ENCODE measurements at regions not wholly inside any gene's neighbourhood (a gene's known extent, or its start where the extent isn't known, plus 50 kb on each side); places are given as distances from the start of the nearest gene placed in this dataset.

- H3K36me3 Mint-ChIP-seq (ENCODE audit: low read depth) = peaks cover 32% of the 10 kb centered on the region
- no peak overlapping the region for H3K4me3 Mint-ChIP-seq
- intact Hi-C loops (cut with micrococcal nuclease) = no loop called here
- H3K27me3 Mint-ChIP-seq (ENCODE audit: insufficient read depth) = no peaks in the 10 kb centered on the region
- H3K27ac Mint-ChIP-seq = no peak overlapping the region
- no peak for DNase-seq (ENCODE audit: low spot score)
- H3K9me3 Mint-ChIP-seq = peaks cover 38% of the 10 kb centered on the region
- H3K4me1 Mint-ChIP-seq (ENCODE audit: low read depth) = peaks cover 33% of the 10 kb centered on the region
These were observed 657.2 kb downstream of the RNF144A start for GRCh38 chr2:7574385-7574784.

GRCh38 chr2:7577769-7578168 is 660.6 kb downstream of the RNF144A start:
- no peaks in the 10 kb centered on the region for H3K27me3 Mint-ChIP-seq (ENCODE audit: insufficient read depth)
- H3K4me3 Mint-ChIP-seq = no peak overlapping the region
- H3K4me1 Mint-ChIP-seq (ENCODE audit: low read depth) = peaks cover 5% of the 10 kb centered on the region
- H3K27ac Mint-ChIP-seq = no peak overlapping the region
- peaks cover 44% of the 10 kb centered on the region for H3K9me3 Mint-ChIP-seq
- H3K36me3 Mint-ChIP-seq (ENCODE audit: low read depth) = peaks cover 22% of the 10 kb centered on the region
- intact Hi-C loops (cut with micrococcal nuclease) = no loop called here
- DNase-seq (ENCODE audit: low spot score) = no peak

- no peaks in the 10 kb centered on the region for H3K27me3 Mint-ChIP-seq (ENCODE audit: insufficient read depth)
- H3K27ac Mint-ChIP-seq = peak overlapping the region; percentile 4
- no peak for DNase-seq (ENCODE audit: low spot score)
- peaks cover 7% of the 10 kb centered on the region for H3K36me3 Mint-ChIP-seq (ENCODE audit: low read depth)
- no peak overlapping the region for H3K4me3 Mint-ChIP-seq
- intact Hi-C loops (cut with micrococcal nuclease) = no loop called here
- H3K4me1 Mint-ChIP-seq (ENCODE audit: low read depth) = peaks cover 28% of the 10 kb centered on the region
- H3K9me3 Mint-ChIP-seq = peaks cover 41% of the 10 kb centered on the region
These were observed 666.8 kb downstream of the RNF144A start for GRCh38 chr2:7584017-7584416.

DNA sequence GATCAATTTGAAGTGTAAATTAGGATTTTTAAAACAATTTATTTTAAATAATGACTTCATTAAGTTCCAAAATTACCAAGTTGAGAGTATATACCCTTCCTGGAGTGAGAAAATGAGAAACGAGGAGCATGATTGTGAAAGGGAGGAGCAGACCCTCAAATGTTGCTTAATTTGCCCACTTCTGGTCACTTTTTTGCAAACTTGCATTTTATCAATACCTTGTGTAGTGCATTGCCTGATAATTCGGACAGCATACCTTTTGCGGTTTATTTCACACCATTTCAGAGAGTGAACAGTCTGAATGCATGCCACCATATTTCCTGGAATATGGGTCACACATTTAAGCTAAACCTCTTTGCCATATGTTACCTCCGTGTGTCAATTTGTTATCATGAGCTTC is 669.7 kb downstream of the RNF144A start:
- no peak for DNase-seq (ENCODE audit: low spot score)
- H3K27me3 Mint-ChIP-seq (ENCODE audit: insufficient read depth) = no peaks in the 10 kb centered on the region
- H3K36me3 Mint-ChIP-seq (ENCODE audit: low read depth) = peaks cover 7% of the 10 kb centered on the region
- no peak overlapping the region for H3K27ac Mint-ChIP-seq
- intact Hi-C loops (cut with micrococcal nuclease) = loop anchor here (5.0 kb wide), 2 partner anchors 170 to 955 kb away; no protein-coding TSS in a partner anchor
- peaks cover 33% of the 10 kb centered on the region for H3K9me3 Mint-ChIP-seq
- peaks cover 28% of the 10 kb centered on the region for H3K4me1 Mint-ChIP-seq (ENCODE audit: low read depth)
- H3K4me3 Mint-ChIP-seq = no peak overlapping the region

- no peak for DNase-seq (ENCODE audit: low spot score)
- intact Hi-C loops (cut with micrococcal nuclease) = loop anchor here (1.0 to 5.0 kb wide), 9 partner anchors 21 to 954 kb away; no protein-coding TSS in a partner anchor
- H3K4me1 Mint-ChIP-seq (ENCODE audit: low read depth) = peaks cover 37% of the 10 kb centered on the region
- H3K9me3 Mint-ChIP-seq = peaks cover 25% of the 10 kb centered on the region
- H3K36me3 Mint-ChIP-seq (ENCODE audit: low read depth) = peaks cover 7% of the 10 kb centered on the region
- no peaks in the 10 kb centered on the region for H3K27me3 Mint-ChIP-seq (ENCODE audit: insufficient read depth)
- H3K27ac Mint-ChIP-seq = peak overlapping the region; percentile 61
- peak overlapping the region; percentile 28 for H3K4me3 Mint-ChIP-seq
These were observed 671.1 kb downstream of the RNF144A start for GRCh38 chr2:7588295-7588694.

- intact Hi-C loops (cut with micrococcal nuclease) = loop anchor here (1.0 kb wide), 1 partner anchor 142 kb away; no protein-coding TSS in a partner anchor
- Mint-ChIP-seq H3K4me3 (no peak overlapping the region), H3K4me1 (ENCODE audit: low read depth) (peaks cover 26% of the 10 kb centered on the region), H3K27ac (no peak overlapping the region), H3K27me3 (ENCODE audit: insufficient read depth) (no peaks in the 10 kb centered on the region), H3K9me3 (peaks cover 10% of the 10 kb centered on the region), H3K36me3 (ENCODE audit: low read depth) (peaks cover 7% of the 10 kb centered on the region)
- DNase-seq (ENCODE audit: low spot score) = no peak
These were observed 675.5 kb downstream of the RNF144A start for GRCh38 chr2:7592618-7593140.

GRCh38 chr2:7593360-7593759 is 676.1 kb downstream of the RNF144A start:
- no peak for DNase-seq (ENCODE audit: low spot score)
- Mint-ChIP-seq H3K27ac (no peak overlapping the region), H3K4me3 (no peak overlapping the region), H3K4me1 (ENCODE audit: low read depth) (peaks cover 27% of the 10 kb centered on the region), H3K36me3 (ENCODE audit: low read depth) (peaks cover 4% of the 10 kb centered on the region), H3K9me3 (peaks cover 5% of the 10 kb centered on the region), H3K27me3 (ENCODE audit: insufficient read depth) (no peaks in the 10 kb centered on the region)
- intact Hi-C loops (cut with micrococcal nuclease) = loop anchor here (1.0 kb wide), 1 partner anchor 143 kb away; no protein-coding TSS in a partner anchor

DNA sequence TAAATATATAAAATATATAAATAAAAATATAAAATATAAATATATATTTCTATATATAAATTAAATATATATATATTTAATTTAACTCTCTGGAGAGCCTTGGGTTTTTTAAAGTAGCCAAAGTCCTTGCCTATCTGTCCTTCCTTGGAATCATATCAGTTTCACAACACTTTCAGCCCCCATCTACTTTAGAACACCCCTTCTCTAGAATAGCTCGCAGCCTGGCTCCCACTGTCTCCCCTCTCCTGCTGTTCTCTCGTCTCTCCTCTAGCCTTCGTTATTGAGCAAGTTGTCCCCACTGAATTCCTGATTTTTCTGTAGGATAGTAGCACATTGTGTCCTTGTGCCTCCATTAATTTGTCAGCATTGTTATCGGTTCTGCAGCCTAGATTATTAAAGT is 677.0 kb downstream of the RNF144A start:
- no peak overlapping the region for H3K4me3 Mint-ChIP-seq
- intact Hi-C loops (cut with micrococcal nuclease) = no loop called here
- no peak overlapping the region for H3K27ac Mint-ChIP-seq
- H3K4me1 Mint-ChIP-seq (ENCODE audit: low read depth) = peaks cover 31% of the 10 kb centered on the region
- no peaks in the 10 kb centered on the region for H3K36me3 Mint-ChIP-seq (ENCODE audit: low read depth)
- H3K27me3 Mint-ChIP-seq (ENCODE audit: insufficient read depth) = no peaks in the 10 kb centered on the region
- H3K9me3 Mint-ChIP-seq = peaks cover 2% of the 10 kb centered on the region
- no peak for DNase-seq (ENCODE audit: low spot score)

DNA sequence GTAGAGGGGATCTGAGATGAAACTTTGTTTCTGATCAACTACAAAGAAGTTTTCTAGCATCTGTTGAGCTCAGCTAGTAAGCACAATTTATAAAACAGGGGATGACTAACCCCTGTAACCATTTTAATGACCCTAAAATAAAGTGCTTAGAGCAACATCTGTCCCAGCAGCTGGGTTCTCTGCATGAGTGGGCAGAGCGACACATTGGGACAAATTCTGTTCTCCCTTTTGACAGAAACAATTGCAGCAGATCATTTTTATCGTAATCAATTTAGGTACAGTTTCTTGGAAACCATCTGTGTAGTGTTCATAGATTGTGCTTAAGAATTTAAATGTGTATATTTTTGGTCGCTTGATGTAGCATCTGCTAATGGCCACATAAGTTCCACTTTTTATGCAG is 678.0 kb downstream of the RNF144A start:
- peaks cover 4% of the 10 kb centered on the region for H3K36me3 Mint-ChIP-seq (ENCODE audit: low read depth)
- no peaks in the 10 kb centered on the region for H3K27me3 Mint-ChIP-seq (ENCODE audit: insufficient read depth)
- DNase-seq (ENCODE audit: low spot score) = no peak
- no peak overlapping the region for H3K27ac Mint-ChIP-seq
- intact Hi-C loops (cut with micrococcal nuclease) = loop anchor here (5.0 kb wide), 1 partner anchor 132 kb away; no protein-coding TSS in a partner anchor
- peaks cover 7% of the 10 kb centered on the region for H3K9me3 Mint-ChIP-seq
- H3K4me1 Mint-ChIP-seq (ENCODE audit: low read depth) = peaks cover 32% of the 10 kb centered on the region
- H3K4me3 Mint-ChIP-seq = no peak overlapping the region

GRCh38 chr2:7598402-7598801 is 681.2 kb downstream of the RNF144A start:
- Mint-ChIP-seq H3K27me3 (ENCODE audit: insufficient read depth) (no peaks in the 10 kb centered on the region), H3K4me1 (ENCODE audit: low read depth) (peaks cover 22% of the 10 kb centered on the region), H3K27ac (no peak overlapping the region), H3K36me3 (ENCODE audit: low read depth) (peaks cover 11% of the 10 kb centered on the region), H3K9me3 (peaks cover 15% of the 10 kb centered on the region), H3K4me3 (no peak overlapping the region)
- intact Hi-C loops (cut with micrococcal nuclease) = loop anchor here (5.0 kb wide), 1 partner anchor 129 kb away; no protein-coding TSS in a partner anchor
- DNase-seq (ENCODE audit: low spot score) = no peak

GRCh38 chr2:7599462-7600258 is 682.4 kb downstream of the RNF144A start:
- peaks cover 15% of the 10 kb centered on the region for H3K9me3 Mint-ChIP-seq
- no peak for DNase-seq (ENCODE audit: low spot score)
- intact Hi-C loops (cut with micrococcal nuclease) = loop anchor here (5.0 kb wide), 1 partner anchor 128 kb away; no protein-coding TSS in a partner anchor
- peaks cover 11% of the 10 kb centered on the region for H3K36me3 Mint-ChIP-seq (ENCODE audit: low read depth)
- H3K4me1 Mint-ChIP-seq (ENCODE audit: low read depth) = peaks cover 22% of the 10 kb centered on the region
- H3K4me3 Mint-ChIP-seq = no peak overlapping the region
- H3K27ac Mint-ChIP-seq = no peak overlapping the region
- no peaks in the 10 kb centered on the region for H3K27me3 Mint-ChIP-seq (ENCODE audit: insufficient read depth)

- Mint-ChIP-seq H3K4me3 (no peak overlapping the region), H3K4me1 (ENCODE audit: low read depth) (peaks cover 26% of the 10 kb centered on the region), H3K36me3 (ENCODE audit: low read depth) (peaks cover 11% of the 10 kb centered on the region), H3K27me3 (ENCODE audit: insufficient read depth) (no peaks in the 10 kb centered on the region), H3K9me3 (peaks cover 15% of the 10 kb centered on the region), H3K27ac (no peak overlapping the region)
- DNase-seq (ENCODE audit: low spot score) = no peak
- intact Hi-C loops (cut with micrococcal nuclease) = no loop called here
These were observed 684.8 kb downstream of the RNF144A start for GRCh38 chr2:7601990-7602389.

GRCh38 chr2:7604456-7604855 is 687.2 kb downstream of the RNF144A start:
- no peak for DNase-seq (ENCODE audit: low spot score)
- no peak overlapping the region for H3K4me3 Mint-ChIP-seq
- no peak overlapping the region for H3K27ac Mint-ChIP-seq
- H3K27me3 Mint-ChIP-seq (ENCODE audit: insufficient read depth) = no peaks in the 10 kb centered on the region
- intact Hi-C loops (cut with micrococcal nuclease) = no loop called here
- peaks cover 11% of the 10 kb centered on the region for H3K36me3 Mint-ChIP-seq (ENCODE audit: low read depth)
- H3K4me1 Mint-ChIP-seq (ENCODE audit: low read depth) = peaks cover 17% of the 10 kb centered on the region
- peaks cover 15% of the 10 kb centered on the region for H3K9me3 Mint-ChIP-seq

Measured in activated T-helper 1 cell treated with anti-CD3 and anti-CD28 coated beads, Interleukin-12 subunit alpha, Interleukin-12 subunit beta, Interleukin-2, Interleukin-4 antibody, amounts not matched to agents 30 ng/mL and 10 ng/mL and 1 ng/mL, durations not matched to agents 14 hours and 24 hours and 36 hours (primary cell).